GM18517 (cell line): ENCODE measurements at regions not wholly inside any gene's neighbourhood (a gene's known extent, or its start where the extent isn't known, plus 50 kb on each side); places are given as distances from the start of the nearest gene placed in this dataset.

Experiments used
- ATAC-seq: cut with Tn5 transposase; IDR thresholded peaks from one replicate; pipeline ENCODE4 v1.9.1; 2021; ENCODE audit warnings: mild to moderate bottlenecking, moderate library complexity; ENCODE audit not compliant: unreplicated experiment

- ATAC-seq: no peak
Measured at GRCh38 chr20:1720845-1721475, 63.4 kb upstream of the SIRPG start.

GRCh38 chr20:1720226-1720625 is 62.6 kb upstream of the SIRPG start:
- ATAC-seq: no peak

- no peak for ATAC-seq
Measured at GRCh38 chr20:1718604-1719384, 61.2 kb upstream of the SIRPG start.

GRCh38 chr20:1712634-1713624 is 55.4 kb upstream of the SIRPG start:
- ATAC-seq: no peak

- ATAC-seq: no peak
Measured at GRCh38 chr20:1711826-1712601, 54.4 kb upstream of the SIRPG start.

DNA sequence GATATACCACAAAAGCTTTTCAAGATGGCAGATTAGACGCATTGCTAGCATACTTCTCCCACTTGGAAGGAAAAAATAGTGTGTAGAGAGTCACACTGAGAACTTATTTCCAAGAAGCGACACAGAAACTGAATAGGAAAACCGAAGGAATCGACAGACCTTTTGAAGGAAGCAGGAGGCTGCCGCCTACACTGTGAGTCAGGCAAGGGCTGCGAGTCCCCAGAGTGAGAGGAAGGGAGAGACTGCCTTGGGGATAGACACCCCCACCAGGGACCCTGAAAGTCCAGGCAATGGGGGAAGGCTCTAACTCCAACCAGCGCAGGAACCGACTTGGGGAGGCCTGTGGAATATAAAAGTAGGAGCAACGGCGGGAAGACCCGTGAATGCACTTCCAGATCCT is 53.7 kb upstream of the SIRPG start:
- no peak for ATAC-seq

DNA sequence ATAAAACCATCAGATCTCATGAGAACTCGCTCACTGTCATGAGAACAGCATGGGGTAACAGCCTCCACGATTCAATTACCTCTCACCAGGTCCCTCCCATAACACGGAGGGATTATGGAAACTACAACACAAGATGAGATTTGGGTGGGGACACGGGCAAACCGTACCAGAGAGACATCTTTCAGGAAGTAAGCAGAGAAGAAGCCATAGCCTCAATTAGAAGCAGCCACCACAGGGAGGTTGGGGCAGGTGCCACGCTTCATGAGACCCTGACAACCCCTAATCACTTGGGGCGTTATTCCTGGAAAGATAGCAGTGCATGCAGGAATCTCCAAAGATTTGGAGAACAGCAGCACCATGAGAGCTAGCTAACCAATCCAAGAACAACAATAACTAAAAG is 52.9 kb upstream of the SIRPG start:
- ATAC-seq: no peak

DNA sequence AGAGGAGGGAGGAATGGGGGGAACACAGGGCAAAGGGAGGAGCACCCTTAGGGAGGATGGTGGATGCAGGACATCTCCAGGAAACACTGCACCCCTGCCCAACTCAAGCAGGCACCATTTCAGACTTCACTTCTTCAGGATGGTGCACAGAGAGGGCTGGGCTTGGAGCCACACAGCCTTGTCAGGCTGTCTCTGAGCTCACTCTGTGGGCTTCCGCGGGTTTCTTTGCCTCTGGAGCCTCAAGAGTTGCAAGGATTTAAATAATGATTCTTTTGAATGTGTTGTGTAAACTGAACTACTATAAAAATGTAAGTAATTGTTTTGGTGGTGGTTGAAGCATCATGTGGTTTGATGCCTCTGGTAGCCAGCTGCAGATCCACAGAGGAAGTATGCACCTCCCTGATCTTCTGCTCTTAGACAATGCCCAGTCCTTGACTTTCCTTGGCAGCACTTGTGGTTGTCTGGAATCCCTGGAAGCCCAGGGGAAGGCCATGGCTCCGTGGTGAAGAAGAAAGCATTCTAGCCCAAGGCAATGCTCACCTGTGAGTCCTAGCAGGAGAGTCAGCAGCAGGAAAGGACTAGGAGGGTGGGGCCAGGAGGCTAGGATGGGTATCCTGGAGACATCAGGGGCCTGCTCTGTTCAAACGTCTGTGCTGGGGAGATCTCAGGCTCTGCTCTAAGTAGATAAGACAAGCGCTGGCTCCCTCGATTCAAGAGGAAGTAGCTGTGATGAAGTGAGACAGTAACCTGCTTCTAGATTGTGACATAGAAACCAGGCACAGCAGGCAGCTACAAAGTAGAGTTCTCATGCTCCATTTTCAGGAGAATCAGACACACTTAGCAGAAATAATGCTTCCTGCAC is 50.2 kb upstream of the SIRPG start:
- ATAC-seq: no peak
